B cell (primary cell): ENCODE measurements at regions not wholly inside any gene's neighbourhood (a gene's known extent, or its start where the extent isn't known, plus 50 kb on each side); places are given as distances from the start of the nearest gene placed in this dataset.

ENCODE experiments used
- ATAC-seq: fragments of 200-7000 bp; cut with Tn5 transposase; one replicate; pipeline ENCODE4 v1.10.0; 2021; ENCODE audit warnings: low read depth, mild to moderate bottlenecking, moderate number of reproducible peaks, moderate library complexity
- CTCF ChIA-PET: fragments of 350-600 bp; sonication (Branson Sonifier 250); formaldehyde crosslinking; loops from one replicate; lab custom pipeline; 2021; ENCODE audit warnings: antibody characterized with exemption, inconsistent platforms; lab: Charles Lee
- POLR2A ChIA-PET: fragments of 350-600 bp; sonication (Branson Sonifier 250); formaldehyde crosslinking; loops from one replicate; lab custom pipeline; 2021; ENCODE audit warnings: antibody characterized with exemption; lab: Charles Lee
- DNase-seq: peaks from one replicate; pipeline ENCODE4 v3.0.0; 2013
- H2AFZ ChIP-seq: 2 replicates; pipeline ENCODE4 v1.6.1; 2012; ENCODE audit warnings: mild to moderate bottlenecking, low read depth, low read length; ENCODE audit not compliant: insufficient read depth, poor library complexity, severe bottlenecking
- H3K27ac ChIP-seq, 2 donors: 1 replicate in 1 of 2; 2 replicates in 1 of 2; pipeline ENCODE4 v1.5.1; 2012 to 2013; ENCODE audit warnings: low read length in 2 of 2, mild to moderate bottlenecking in 2 of 2, moderate library complexity in 1 of 2
- H3K27me3 ChIP-seq, 4 experiments: fragments of 200-600 bp in 1 of 4; sonication (generic) in 1 of 4; replicated peaks in 1 of 4; 1 replicate in 2 of 4; 2 replicates in 2 of 4; pipeline versions ENCODE4 v1.6.1 to v1.7.0; 2013 to 2016; ENCODE audit warnings: low read length in 3 of 4, mild to moderate bottlenecking in 2 of 4, mixed read lengths in 1 of 4, moderate library complexity in 1 of 4; ENCODE audit not compliant: insufficient read depth in 4 of 4, control insufficient read depth in 3 of 4; ENCODE audit errors: control extremely low read depth in 1 of 4
- H3K36me3 ChIP-seq, 2 experiments: replicated peaks in 1 of 2; 1 replicate in 1 of 2; 2 replicates in 1 of 2; pipeline versions ENCODE4 v1.6.1 to v1.7.1; 2013; ENCODE audit warnings: low read length in 1 of 2; ENCODE audit not compliant: insufficient read depth in 2 of 2, control insufficient read depth in 1 of 2; ENCODE audit errors: control extremely low read depth in 1 of 2, extremely low read depth in 1 of 2
- H3K4me1 ChIP-seq, 2 donors: fragments of 200-600 bp in 1 of 2; sonication (generic) in 1 of 2; 1 replicate in 1 of 2; 2 replicates in 1 of 2; pipeline versions ENCODE4 v1.5.1 to v1.6.1; 2013 to 2017; ENCODE audit warnings: low read length in 2 of 2; ENCODE audit not compliant: control insufficient read depth in 2 of 2, insufficient read depth in 2 of 2
- H3K4me2 ChIP-seq: replicated peaks from 2 replicates; pipeline ENCODE3; 2012; ENCODE audit warnings: mild to moderate bottlenecking, low read depth, low read length; ENCODE audit not compliant: poor library complexity, severe bottlenecking
- H3K4me3 ChIP-seq, 5 experiments: fragments of 200-600 bp in 1 of 5; sonication (generic) in 1 of 5; 1 replicate in 3 of 5; 2 replicates in 2 of 5; pipeline versions ENCODE4 v1.5.1 to v1.7.0; 2011 to 2016; ENCODE audit warnings: low read length in 4 of 5, mild to moderate bottlenecking in 4 of 5, low read depth in 2 of 5, control low read depth in 1 of 5, moderate library complexity in 1 of 5; ENCODE audit not compliant: insufficient read depth in 1 of 5; ENCODE audit errors: control extremely low read depth in 1 of 5, extremely low read depth in 1 of 5
- H3K79me2 ChIP-seq: fragments of 200-600 bp; sonication (generic); one replicate; pipeline ENCODE4 v1.6.0; 2016; ENCODE audit warnings: low read length; ENCODE audit not compliant: control insufficient read depth, insufficient read depth
- H3K9ac ChIP-seq: fragments of 200-600 bp; sonication (generic); 2 replicates; pipeline ENCODE4 v1.6.1; 2017; ENCODE audit warnings: mild to moderate bottlenecking, low read length, moderate library complexity
- H3K9me3 ChIP-seq, 3 donors: one replicate each; pipeline versions ENCODE4 v1.6.1 to v1.7.1; 2013; ENCODE audit warnings: low read length in 2 of 3; ENCODE audit not compliant: control insufficient read depth in 2 of 3, insufficient read depth in 1 of 3; ENCODE audit errors: control extremely low read depth in 1 of 3
- H4K20me1 ChIP-seq: 2 replicates; pipeline ENCODE4 v1.6.0; 2012; ENCODE audit warnings: mild to moderate bottlenecking, low read length; ENCODE audit not compliant: insufficient read depth, control insufficient read depth, poor library complexity, severe bottlenecking
- H3K27ac Mint-ChIP-seq: one replicate; pipeline ENCODE4 v1.8.0; 2021; ENCODE audit warnings: mixed read lengths
- H3K27me3 Mint-ChIP-seq: one replicate; pipeline ENCODE4 v1.8.0; 2021; ENCODE audit warnings: mixed read lengths
- H3K4me1 Mint-ChIP-seq: one replicate; pipeline ENCODE4 v1.8.0; 2021; ENCODE audit warnings: mixed read lengths
- H3K4me3 Mint-ChIP-seq: one replicate; pipeline ENCODE4 v1.8.0; 2021; ENCODE audit warnings: mixed read lengths
- H3K9me3 Mint-ChIP-seq: one replicate; pipeline ENCODE4 v1.8.0; 2022; ENCODE audit warnings: mixed read lengths; ENCODE audit not compliant: insufficient read depth
- CTCF ChIP-seq: fragments of 200-600 bp; IDR thresholded peaks from one replicate; pipeline ENCODE4 v1.8.0; 2022; ENCODE audit warnings: antibody characterized with exemption, mild to moderate bottlenecking
- EZH2 ChIP-seq: IDR thresholded peaks from 2 replicates; pipeline ENCODE4 v1.6.1; 2012; ENCODE audit warnings: borderline replicate concordance, low read depth, mild to moderate bottlenecking, moderate library complexity, low read length; ENCODE audit not compliant: insufficient read depth, poor library complexity, severe bottlenecking
- WGBS: methylation state at CpG from one replicate; pipeline ENCODE4 v1.1.5; 2013; ENCODE audit warnings: missing lambda C conversion rate; ENCODE audit not compliant: insufficient coverage; 5-methylcytosine and 5-hydroxymethylcytosine counted together
- intact Hi-C: fragments of 100-400 bp; cut with micrococcal nuclease; formaldehyde crosslinking; loops from one replicate; pipeline ENCODE4 v1.10.0; 2022

GRCh38 chr20:53832499-53832898, 237.9 kb downstream of the BCAS1 start:
- POLR2A ChIA-PET = no interaction called here
- Mint-ChIP-seq H3K27me3 (no peaks in the 10 kb centered on the region), H3K4me1 (peaks cover 79% of the 10 kb centered on the region)

More at GRCh38 chr20:53832499-53832898, 237.9 kb downstream of the BCAS1 start:
- H3K9me3 ChIP-seq = peaks cover 0 to 1% (median 0%) of the 10 kb centered on the region in 3 donors
- H3K4me3 ChIP-seq = no peak overlapping the region
- H2AFZ ChIP-seq = no peak overlapping the region
- H3K27ac ChIP-seq = peak overlapping the region in 1 of 2 donors; percentile 28
- Mint-ChIP-seq H3K9me3 (peaks cover 2% of the 10 kb centered on the region), H3K27ac (peak overlapping the region; percentile 69), H3K4me3 (no peak overlapping the region)
- no peak for DNase-seq
- no peak for ATAC-seq
- WGBS = no CpG with 5 or more reads among the region's 7 CpGs
- no peak overlapping the region for H3K4me2 ChIP-seq
- H3K36me3 ChIP-seq = no peaks in the 10 kb centered on the region
- H3K4me1 ChIP-seq = peaks cover 59 to 72% of the 10 kb centered on the region in 2 donors
- H3K27me3 ChIP-seq = no peaks in the 10 kb centered on the region
- no peak overlapping the region for H3K9ac ChIP-seq
- intact Hi-C loops = loop anchor here (5.0 to 10.0 kb wide), 2 partner anchors 35 to 82 kb away; no protein-coding TSS in a partner anchor
- H3K79me2 ChIP-seq = no peaks in the 10 kb centered on the region
- no peak for TF ChIP-seq CTCF
- TF ChIP-seq EZH2 = no peak
- CTCF ChIA-PET = interaction anchor here (1.9 to 3.2 kb wide), 3 partner anchors 83 to 107 kb away, joined by 4 to 14 read pairs (median 6); no protein-coding TSS in a partner anchor
- H4K20me1 ChIP-seq = no peaks in the 10 kb centered on the region
